GM19468 (cell line): ENCODE measurements at regions not wholly inside any gene's neighbourhood (a gene's known extent, or its start where the extent isn't known, plus 50 kb on each side); places are given as distances from the start of the nearest gene placed in this dataset.
"Not testable (repeated sequence)": the region's sequence is repeated elsewhere in the genome, so short reads cannot be mapped to it uniquely, and the experiment has no call there.

Experiments
- ATAC-seq: cut with Tn5 transposase; IDR thresholded peaks from one replicate; pipeline ENCODE4 v1.9.1; 2021; ENCODE audit warnings: mild to moderate bottlenecking, moderate library complexity, moderate number of reproducible peaks; ENCODE audit not compliant: unreplicated experiment; ENCODE audit errors: extremely low read depth

DNA sequence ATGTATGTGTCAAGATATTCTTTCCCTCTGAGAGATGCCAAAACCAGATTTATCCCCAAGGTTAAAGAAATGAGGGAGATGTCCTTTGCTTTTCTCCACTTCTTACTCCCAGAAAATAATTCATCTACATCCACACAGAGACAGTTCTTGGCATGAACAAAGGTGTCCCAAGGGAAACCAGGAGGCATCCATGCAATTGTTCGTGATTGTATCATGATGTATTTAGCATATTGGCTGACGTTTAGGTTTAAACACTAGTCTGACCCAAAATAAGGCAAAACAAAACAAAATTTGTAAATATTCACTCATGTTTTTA is 223.9 kb downstream of the C7orf25 start:
- ATAC-seq, result no peak

DNA sequence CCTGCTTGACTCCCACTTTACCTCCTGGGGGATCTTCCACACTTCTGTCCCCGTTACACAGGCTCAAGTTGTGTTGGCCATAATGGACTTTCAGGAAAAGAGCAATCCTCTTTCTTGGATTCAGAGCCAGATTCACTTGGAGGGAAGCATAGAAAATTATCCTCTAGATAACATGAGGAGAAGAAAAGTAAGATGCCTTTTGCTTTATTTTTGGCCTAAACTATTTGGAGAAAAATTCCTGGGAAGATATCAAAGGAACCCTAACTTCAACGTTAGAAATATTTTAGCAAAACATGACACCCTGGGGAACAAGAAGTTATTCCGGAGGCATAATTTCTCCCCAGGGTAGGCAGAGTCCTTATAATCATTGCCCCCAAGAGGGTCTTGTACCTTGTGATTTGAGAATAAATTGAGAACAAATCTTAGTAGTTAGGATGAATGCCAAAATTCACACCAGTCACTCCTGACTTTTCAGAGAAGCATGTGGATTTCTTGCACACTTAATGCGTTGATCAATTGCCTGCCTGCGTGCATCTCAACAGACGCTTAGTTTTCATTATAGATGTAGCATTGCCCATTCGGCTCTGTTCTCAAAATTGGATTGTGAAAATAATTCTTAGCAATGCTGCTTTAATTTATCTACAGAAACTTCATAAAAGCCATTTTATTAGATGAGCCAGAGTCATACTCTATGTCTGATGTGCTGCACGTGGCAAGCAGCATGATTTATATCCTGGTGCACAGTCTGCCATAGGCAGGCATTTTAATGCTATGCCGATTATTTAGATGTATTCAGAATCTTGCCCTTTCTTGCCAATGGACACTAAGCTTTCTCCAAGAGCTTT is 224.4 kb downstream of the C7orf25 start:
- no peak for ATAC-seq

DNA sequence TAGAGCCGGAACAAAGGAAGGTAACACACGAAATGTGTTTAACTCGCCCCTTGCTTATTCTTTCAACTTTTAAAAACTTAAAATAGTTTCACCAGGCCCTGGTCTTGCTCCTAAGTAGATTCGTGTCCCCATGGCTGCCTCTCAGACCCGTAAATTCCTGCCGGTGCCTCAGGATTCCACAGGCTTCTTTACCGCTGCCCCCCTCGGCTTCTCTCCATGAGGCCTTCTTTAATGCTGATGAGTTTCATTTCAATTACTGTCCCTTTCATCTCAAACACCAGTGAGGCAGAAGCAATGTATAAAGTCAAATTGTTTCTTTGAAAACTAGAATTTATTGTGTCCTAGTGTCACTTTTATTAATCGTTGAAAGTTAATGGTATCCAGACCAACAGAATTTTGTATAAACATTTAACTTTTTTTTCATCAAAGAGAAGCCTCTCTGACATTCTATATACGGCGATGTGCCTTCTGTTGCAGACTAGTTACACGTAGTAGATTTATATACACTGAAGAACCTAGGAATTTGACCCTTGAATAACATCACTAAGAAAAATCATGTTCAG is 225.2 kb downstream of the C7orf25 start:
- no peak for ATAC-seq

DNA sequence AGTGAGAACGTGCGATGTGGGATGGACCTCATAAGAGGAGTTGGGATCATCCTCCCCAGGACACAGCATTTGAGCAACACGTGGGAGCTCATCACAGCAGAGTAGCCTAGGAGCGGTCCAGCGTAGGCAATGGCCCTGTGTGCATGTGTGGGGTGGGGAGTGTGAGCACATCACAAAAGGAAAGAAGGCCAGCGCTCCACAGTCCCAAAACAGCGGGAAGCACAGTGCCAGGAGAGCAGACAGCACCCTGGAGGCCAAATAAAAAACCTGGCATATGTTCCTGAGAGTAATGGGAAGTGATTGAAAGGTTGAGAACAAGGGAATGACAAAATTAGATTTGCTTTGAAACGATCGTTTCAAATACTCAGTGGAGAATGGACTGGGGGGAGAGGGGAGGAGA is 226.0 kb downstream of the C7orf25 start:
- no peak for ATAC-seq

DNA sequence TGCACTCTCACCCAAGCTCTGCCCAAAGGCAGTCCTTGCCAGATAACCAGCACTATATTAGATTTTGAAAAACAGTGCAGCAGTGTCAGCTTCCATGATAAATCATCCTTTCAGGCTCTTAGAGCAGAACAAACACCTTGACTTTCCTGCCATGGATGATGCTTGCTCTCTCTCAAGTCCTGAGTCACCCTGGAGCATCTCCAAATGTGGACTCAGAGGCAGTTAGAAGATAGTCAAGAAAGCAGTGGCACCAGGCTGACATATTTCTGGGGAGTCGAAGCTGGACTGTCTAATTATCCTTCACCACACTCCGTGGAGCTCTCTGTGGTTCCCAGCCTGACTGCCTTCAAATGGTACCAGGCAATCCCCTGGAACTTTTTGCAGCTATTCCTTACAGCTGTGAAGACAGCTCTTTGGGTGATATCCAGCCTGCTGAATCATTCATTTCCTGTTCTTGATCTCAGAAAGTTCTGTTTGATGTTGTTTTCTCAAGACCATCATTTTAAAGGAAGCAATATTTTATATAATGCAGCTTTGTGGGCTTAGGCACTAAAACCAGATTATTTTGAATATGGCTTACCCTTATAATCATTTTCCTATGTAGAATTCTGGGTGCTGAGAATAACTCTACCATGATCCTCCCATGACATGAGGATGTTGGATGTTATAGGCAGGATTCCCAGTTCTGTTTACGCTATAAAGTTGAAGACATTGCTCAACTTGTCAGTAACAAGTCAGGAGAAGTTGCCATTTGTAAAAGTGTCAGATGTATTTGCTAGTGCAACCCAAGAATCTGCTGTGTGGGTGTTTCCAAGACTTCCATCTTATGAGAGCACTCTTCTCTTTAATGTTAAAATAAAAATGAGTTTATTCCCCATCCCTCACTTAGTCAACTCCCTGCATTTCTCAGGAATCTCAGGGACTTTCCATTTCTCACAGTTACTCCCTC is 233.8 kb downstream of the C7orf25 start:
- no peak for ATAC-seq

DNA sequence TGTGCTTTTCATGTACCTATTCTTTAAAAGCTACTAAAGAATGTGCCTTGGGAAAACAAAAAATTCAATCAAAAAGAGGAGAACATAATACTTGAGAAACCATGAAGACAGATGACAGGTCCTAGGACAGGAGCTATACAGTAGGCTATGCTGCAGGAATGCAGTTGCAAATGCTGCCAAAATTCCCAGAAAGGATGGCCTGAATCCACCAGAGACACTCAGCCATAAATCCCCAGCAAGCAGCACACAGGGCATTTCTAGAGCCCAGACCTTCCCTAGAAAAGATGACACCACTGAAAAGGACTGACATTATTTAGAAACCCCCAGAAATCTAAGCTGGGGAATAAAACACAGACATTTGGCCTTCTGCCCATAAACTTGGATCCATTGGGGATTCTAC is 237.3 kb downstream of the C7orf25 start:
- ATAC-seq, result no peak

DNA sequence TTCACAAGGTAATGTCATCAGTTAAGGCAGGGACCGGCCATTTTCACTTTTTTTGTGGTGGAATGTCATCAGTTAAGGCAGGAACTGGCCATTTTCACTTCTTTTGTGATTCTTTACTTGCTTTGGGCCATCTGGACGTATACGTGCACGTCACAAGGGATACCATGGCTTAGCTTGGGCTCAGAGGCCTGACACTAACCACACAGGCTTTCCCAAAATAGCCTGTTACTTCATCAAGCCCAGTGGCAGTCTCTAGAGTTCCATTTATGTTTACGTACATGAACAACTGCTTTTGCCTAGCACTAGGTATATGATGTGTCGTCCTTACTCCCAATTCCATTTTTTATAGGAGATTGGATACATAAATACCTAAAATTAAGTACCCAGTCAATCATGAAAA is 237.9 kb downstream of the C7orf25 start:
- ATAC-seq, result no peak

DNA sequence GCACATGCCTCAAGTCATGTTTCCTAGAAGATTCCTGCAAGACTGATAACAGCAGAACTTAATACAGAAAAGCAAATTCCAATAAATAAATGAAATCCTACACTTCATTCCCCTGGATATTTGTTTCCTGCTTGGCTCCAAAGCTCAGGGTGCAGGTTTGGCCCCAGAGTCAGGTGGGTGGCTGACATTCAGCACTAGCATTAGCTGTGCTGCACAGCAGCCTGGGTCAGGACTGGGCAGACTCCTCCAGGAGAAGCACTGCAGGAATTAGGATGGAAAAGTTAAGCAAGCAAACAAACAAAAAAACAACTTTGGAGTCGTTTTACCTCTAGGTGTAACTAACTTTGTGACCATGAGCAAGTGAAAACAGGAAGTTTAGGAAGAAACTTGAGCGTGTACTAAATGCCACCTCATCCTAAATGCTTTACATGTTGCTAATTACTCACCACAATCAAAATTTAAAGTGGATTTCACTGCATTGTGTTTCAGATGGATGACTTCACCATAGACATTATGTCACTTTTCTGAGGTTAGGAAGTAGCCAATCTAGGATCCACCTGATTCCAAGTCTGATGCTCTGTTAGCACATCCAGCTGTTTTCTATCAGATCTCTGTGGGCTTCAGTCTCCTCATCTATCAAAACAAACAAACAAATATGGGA is 239.4 kb downstream of the C7orf25 start:
- ATAC-seq, result no peak

DNA sequence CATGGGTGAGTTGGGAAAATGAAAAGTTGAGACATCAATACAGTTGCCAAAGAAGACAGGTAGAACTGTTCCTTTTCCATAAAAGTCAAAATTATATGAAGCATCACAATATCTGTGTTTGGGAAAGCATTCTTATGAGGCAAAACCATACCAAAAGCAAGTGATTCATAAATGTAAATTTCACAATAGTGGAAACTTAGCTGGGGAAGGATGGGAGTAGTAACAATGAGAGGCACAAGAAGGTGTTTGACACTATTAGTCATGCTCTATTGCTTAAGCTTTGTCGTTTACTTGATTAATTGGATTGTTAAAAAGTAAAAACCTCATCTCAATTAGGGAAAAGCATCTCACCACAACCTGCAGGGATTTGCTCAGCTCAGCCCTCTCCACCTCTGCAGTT is 240.2 kb downstream of the C7orf25 start:
- no peak for ATAC-seq

DNA sequence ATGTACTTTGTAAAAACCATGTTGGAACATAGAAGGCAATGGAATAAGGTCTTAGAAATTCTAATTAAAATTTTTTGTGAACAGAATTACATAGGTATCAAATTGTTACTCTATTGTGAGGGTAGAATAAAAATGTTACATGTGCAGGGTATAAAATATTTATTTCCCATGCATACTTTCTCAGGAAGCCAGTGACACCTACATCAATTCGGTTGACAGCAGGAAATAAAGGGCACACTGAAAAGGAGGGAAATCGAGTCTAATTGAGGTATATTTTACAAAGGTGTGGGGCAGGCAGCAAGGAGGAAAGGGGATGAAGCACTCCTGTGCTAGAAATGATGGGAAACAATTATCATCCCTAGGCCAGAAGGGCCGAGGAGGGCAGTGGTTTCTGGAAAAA is 244.9 kb downstream of the C7orf25 start:
- no peak for ATAC-seq

DNA sequence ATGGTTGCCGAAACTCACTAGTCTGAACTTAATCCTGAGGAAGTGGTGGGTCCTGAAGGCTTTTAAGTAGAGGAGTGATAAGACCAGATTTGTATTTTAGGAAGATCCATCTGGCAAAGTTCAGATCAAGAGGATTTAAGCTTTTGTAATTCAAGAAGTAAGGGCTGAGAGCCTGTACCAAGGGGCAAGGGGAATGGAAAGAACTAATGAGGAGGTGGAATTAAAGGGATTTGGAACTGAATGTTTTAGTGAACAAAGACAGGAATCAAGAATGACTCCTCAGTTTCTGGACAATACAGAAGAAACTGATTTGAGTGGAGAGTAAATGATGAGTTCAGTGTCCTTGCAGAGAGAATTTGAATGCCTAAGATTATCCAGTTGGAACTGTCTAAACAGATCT is 249.0 kb downstream of the C7orf25 start:
- ATAC-seq, result no peak

DNA sequence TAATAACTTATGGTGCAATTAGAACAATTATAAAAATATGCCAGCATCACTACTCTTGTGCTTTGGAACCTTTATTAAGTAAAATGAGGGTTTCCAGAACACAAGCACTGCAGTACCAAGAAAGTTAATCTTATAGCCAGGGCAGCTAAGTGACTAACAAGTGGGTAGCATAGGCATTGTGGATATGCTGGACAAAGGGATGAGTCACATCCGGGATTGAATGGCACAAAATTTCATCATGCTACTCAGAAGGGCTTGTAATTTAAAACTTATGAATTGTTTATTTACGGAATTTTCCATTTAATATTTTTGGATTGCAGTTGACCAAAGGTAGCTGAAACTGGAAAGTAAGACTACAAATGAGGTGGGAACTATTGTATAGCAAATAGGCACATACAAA is 250.6 kb downstream of the C7orf25 start:
- ATAC-seq, result no peak

DNA sequence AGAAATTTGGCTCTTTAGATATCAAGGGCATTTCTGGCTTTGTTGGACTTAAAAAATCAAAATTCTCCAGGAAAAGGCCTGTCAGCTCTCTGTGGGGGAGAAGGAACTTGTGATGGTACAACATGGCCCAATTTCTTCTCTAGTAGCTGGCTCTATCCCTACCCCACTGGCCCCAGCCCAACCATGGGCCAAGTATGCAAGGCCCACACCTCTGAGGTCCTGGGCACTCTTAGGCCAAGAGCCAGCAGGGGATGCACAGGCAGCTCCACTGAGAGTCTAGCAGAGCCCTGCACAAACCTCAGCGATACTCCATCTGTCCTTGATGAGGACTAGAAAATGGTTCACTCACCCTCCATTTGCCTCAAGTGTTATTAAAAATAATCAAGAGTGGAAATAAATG is 261.2 kb downstream of the C7orf25 start:
- ATAC-seq, result no peak

DNA sequence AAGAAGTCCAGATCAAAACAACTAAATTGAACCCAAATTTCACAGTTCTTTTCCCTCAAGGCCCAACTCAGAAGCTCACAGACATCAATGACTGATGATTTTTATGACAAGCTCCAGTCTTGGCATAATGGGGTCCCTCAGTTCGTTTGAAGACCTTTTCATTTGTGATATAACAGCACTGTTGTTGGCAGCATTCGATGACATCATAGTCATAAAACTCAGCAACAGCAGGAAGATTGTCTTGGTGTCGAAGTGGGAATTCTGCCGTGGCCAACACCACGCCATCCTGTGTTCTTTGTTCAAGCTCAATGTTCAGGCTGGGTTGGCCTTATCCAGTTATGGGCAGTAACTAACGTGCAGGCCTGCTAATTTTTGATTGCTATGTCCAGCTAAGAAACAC is 261.7 kb downstream of the C7orf25 start:
- no peak for ATAC-seq

DNA sequence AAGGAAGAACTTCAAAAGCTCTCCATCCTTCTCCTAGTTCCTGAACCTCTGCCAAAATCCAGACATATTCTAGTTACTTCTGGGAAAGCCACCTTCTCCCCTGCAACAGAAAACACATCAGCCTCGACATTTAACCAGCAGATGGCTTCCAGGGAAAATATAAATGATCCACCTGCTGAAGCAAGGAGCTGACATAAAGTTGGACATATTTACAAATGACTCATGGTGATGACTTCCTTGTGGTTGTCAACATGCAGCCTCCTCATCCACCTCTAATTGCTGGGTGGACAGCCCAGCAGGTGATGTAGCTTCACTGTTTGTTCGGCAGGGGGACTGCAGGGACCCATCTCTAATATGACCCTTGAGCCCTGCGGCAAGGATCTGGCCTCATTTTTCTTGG is 266.0 kb downstream of the C7orf25 start:
- ATAC-seq, result no peak

DNA sequence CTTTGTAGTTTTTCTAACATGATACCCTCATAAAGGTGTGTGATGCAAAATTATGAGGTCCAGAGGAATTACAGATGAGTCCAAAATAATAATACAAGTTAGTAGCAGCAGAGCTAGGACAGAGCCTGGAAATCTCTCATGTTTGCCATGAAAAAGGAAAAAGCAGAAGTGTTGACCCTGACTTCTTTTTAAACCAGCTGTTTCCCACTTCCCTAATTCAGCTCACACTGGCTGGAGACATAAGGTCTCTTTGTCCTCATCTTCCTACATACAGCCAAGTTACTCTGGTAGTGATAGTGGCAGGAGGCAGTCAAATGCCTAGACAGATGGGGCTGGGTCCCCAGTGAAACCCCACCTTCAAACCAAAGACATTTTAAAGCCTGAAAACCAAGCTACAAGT is 269.2 kb downstream of the C7orf25 start:
- no peak for ATAC-seq

DNA sequence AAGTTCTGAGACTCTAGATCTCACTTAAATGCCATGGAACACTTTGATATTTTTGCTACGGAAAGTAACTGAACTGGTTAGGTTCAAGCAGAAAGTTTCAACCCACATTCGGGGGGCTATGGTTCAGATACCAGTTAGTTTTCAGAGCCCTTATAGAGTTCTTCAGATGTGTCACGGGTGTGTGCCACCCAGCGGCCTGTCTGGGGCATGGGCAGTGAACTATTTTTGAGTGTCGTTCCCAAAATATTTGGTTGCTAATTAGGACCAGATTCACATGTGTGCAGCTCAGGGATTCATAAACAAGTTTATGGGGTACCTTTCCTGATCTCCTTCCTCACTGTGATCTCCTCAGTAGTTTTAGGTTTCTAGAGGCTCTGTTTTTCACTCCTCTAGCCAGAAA is 271.9 kb downstream of the C7orf25 start:
- no peak for ATAC-seq

DNA sequence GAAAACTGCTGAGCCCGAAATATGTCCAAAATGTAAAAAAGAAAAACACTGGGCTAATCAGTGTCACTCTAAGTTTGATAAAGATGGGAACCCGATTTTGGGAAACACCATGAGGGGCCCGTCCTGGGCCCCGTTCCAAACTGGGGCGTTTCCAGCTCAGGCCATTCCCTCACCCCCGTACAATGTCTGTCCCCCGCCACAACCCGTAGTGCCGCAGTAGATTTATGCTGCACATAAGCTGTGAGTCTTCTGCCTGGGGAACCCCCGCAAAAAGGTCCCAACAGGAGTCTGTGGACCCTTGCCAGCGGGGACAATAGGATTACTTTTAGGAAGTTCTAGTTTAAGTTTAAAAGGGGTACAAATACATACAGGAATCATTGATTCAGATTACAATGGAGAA is 275.5 kb downstream of the C7orf25 start:
- not testable (repeated sequence) for ATAC-seq

DNA sequence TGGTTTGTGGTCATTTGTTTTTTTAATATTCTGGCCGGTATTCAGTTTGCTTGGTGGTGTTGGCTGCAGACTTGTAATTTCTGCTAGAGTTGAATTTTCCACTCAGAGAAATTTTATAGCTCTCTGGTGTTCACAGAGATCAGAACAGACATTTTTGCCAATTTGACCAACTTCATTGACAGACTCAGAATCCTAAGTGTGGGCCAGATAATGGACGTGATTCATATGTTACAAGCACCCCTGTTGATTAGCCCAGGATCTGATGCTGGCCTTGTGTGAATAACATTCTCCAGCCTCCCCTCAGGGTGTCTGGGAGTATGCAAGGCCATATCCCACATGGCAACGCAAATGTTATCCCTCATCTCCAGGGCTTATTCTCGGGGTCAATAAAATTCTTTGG is 283.8 kb downstream of the C7orf25 start:
- no peak for ATAC-seq

DNA sequence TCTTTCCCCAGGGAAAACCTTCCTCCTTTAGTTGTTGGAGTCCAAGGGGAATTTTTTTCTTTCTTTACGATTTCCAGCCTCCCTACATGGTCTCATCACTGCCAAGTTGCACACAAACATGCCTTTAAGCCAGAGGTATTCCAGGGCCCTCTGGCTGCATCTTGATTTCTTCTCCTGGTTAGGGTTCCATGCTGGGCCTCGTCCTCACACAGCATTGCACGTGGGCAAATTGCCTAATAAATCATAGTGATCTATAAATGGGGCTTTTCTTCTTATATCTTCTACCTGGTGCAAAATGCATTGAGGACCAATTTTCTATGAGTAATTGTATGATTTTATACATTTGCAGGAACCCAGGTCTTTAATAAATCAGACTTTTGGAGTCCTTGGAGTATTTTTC is 284.2 kb downstream of the C7orf25 start:
- ATAC-seq, result no peak

DNA sequence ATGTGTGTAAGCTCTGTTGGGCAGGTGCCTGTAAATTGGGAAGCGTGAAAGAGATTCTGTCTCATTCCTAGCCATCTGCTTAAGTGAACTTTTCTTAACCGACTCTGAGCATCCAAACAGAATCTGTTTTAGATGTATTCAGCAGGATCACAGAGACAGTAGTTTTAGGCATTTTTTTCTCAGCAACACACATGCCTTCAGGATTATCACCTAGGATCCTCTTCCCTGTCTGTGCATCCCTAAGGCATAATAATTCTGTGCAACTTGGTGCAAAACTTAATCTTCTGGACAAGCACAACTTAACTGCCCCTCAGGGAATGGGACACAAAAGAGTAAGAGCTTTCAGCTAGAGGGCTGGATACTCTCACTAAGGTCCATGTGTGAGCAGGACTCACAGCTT is 284.8 kb downstream of the C7orf25 start:
- ATAC-seq, result no peak
